Osteoblast (primary cell): ENCODE measurements at regions not wholly inside any gene's neighbourhood (a gene's known extent, or its start where the extent isn't known, plus 50 kb on each side); places are given as distances from the start of the nearest gene placed in this dataset.
"Not testable (repeated sequence)": the region's sequence is repeated elsewhere in the genome, so short reads cannot be mapped to it uniquely, and the experiment has no call there.

Experiments
- DNase-seq: peaks from one replicate; pipeline ENCODE4 v3.0.0; 2011; ENCODE audit warnings: low spot score, mixed read lengths; ENCODE audit not compliant: insufficient read length; ENCODE audit errors: missing footprints
- H2AFZ ChIP-seq: 2 replicates; pipeline ENCODE4 v1.6.0; 2011; ENCODE audit warnings: mild to moderate bottlenecking, low read length
- H3K27ac ChIP-seq: 2 replicates; pipeline ENCODE4 v1.5.1; 2011; ENCODE audit warnings: mild to moderate bottlenecking, low read depth, low read length, moderate library complexity
- H3K27me3 ChIP-seq: 2 replicates; pipeline ENCODE4 v1.6.0; 2012; ENCODE audit warnings: mild to moderate bottlenecking, control low read depth, inconsistent platforms, low read length, moderate library complexity; ENCODE audit not compliant: insufficient read depth
- H3K36me3 ChIP-seq: 2 replicates; pipeline ENCODE4 v1.5.1; 2011; ENCODE audit warnings: mild to moderate bottlenecking, low read length, control low read depth, moderate library complexity; ENCODE audit not compliant: insufficient read depth
- H3K4me1 ChIP-seq: 2 replicates; pipeline ENCODE4 v1.5.1; 2011; ENCODE audit warnings: mild to moderate bottlenecking, low read length, control low read depth, moderate library complexity; ENCODE audit not compliant: insufficient read depth
- H3K4me2 ChIP-seq: 2 replicates; pipeline ENCODE4 v1.6.0; 2011; ENCODE audit warnings: mild to moderate bottlenecking, low read length; ENCODE audit not compliant: insufficient read depth
- H3K4me3 ChIP-seq: fragments of 200-600 bp; sonication (generic); 3 replicates; pipeline ENCODE4 v1.5.1; 2012; ENCODE audit warnings: mild to moderate bottlenecking, low read length, inconsistent platforms; ENCODE audit not compliant: insufficient read depth
- H3K79me2 ChIP-seq: 2 replicates; pipeline ENCODE4 v1.6.0; 2012; ENCODE audit warnings: mild to moderate bottlenecking, low read length, control low read depth, inconsistent platforms; ENCODE audit not compliant: insufficient read depth
- H3K9me3 ChIP-seq: 2 replicates; pipeline ENCODE4 v1.5.1; 2011; ENCODE audit warnings: low read depth, low read length, control low read depth
- H4K20me1 ChIP-seq: 2 replicates; pipeline ENCODE4 v1.6.0; 2012; ENCODE audit warnings: mild to moderate bottlenecking, low read length, control low read depth; ENCODE audit not compliant: insufficient read depth
- CTCF ChIP-seq: IDR thresholded peaks from 2 replicates; pipeline ENCODE4 v1.5.1; 2011; ENCODE audit warnings: mild to moderate bottlenecking, low read depth, low read length, moderate library complexity; ENCODE audit errors: extremely low read depth

GRCh38 chr3:20646425-20646824, 460.4 kb upstream of the SGO1 start:
- H3K36me3 ChIP-seq: no peaks in the 10 kb centered on the region
- DNase-seq: no peak
- no peak overlapping the region for H3K27ac ChIP-seq
- H4K20me1 ChIP-seq: no peaks in the 10 kb centered on the region
- no peaks in the 10 kb centered on the region for H3K79me2 ChIP-seq
- no peak for TF ChIP-seq CTCF
- no peak overlapping the region for H2AFZ ChIP-seq
- no peak overlapping the region for H3K4me2 ChIP-seq
- H3K27me3 ChIP-seq: no peaks in the 10 kb centered on the region
- H3K4me1 ChIP-seq: peaks cover 7% of the 10 kb centered on the region
- no peak overlapping the region for H3K4me3 ChIP-seq
- no peaks in the 10 kb centered on the region for H3K9me3 ChIP-seq

GRCh38 chr3:20645340-20645739, 459.3 kb upstream of the SGO1 start:
- no peak overlapping the region for H3K27ac ChIP-seq
- H3K4me1 ChIP-seq: peaks cover 7% of the 10 kb centered on the region
- H3K9me3 ChIP-seq: no peaks in the 10 kb centered on the region
- no peaks in the 10 kb centered on the region for H3K27me3 ChIP-seq
- DNase-seq: no peak
- H3K36me3 ChIP-seq: no peaks in the 10 kb centered on the region
- H4K20me1 ChIP-seq: no peaks in the 10 kb centered on the region
- H2AFZ ChIP-seq: no peak overlapping the region
- no peak for TF ChIP-seq CTCF
- no peak overlapping the region for H3K4me3 ChIP-seq
- H3K4me2 ChIP-seq: no peak overlapping the region
- no peaks in the 10 kb centered on the region for H3K79me2 ChIP-seq

GRCh38 chr3:20637729-20638128, 451.7 kb upstream of the SGO1 start:
- no peak overlapping the region for H3K4me2 ChIP-seq
- no peak for TF ChIP-seq CTCF
- no peaks in the 10 kb centered on the region for H3K27me3 ChIP-seq
- H3K79me2 ChIP-seq: no peaks in the 10 kb centered on the region
- no peaks in the 10 kb centered on the region for H3K4me1 ChIP-seq
- no peaks in the 10 kb centered on the region for H3K36me3 ChIP-seq
- DNase-seq: no peak
- no peaks in the 10 kb centered on the region for H4K20me1 ChIP-seq
- H3K27ac ChIP-seq: no peak overlapping the region
- H2AFZ ChIP-seq: no peak overlapping the region
- no peaks in the 10 kb centered on the region for H3K9me3 ChIP-seq
- no peak overlapping the region for H3K4me3 ChIP-seq

- peak overlapping the region; percentile 2 for H3K4me2 ChIP-seq
- H4K20me1 ChIP-seq: no peaks in the 10 kb centered on the region
- no peak overlapping the region for H3K4me3 ChIP-seq
- no peaks in the 10 kb centered on the region for H3K9me3 ChIP-seq
- DNase-seq: peak; percentile 48
- H3K27me3 ChIP-seq: no peaks in the 10 kb centered on the region
- H3K27ac ChIP-seq: no peak overlapping the region
- no peaks in the 10 kb centered on the region for H3K4me1 ChIP-seq
- no peaks in the 10 kb centered on the region for H3K36me3 ChIP-seq
- no peaks in the 10 kb centered on the region for H3K79me2 ChIP-seq
- TF ChIP-seq CTCF: peak; percentile 6
- no peak overlapping the region for H2AFZ ChIP-seq
Observed at GRCh38 chr3:20622304-20622703, 436.3 kb upstream of the SGO1 start.

- not testable (repeated sequence) for H3K79me2 ChIP-seq, H3K27ac ChIP-seq, H4K20me1 ChIP-seq, H2AFZ ChIP-seq, H3K9me3 ChIP-seq, H3K36me3 ChIP-seq, H3K4me1 ChIP-seq, H3K4me3 ChIP-seq, DNase-seq, H3K27me3 ChIP-seq, H3K4me2 ChIP-seq
Observed at GRCh38 chr3:20618621-20619020, 432.6 kb upstream of the SGO1 start.

GRCh38 chr3:20618181-20618580, 432.2 kb upstream of the SGO1 start:
- not testable (repeated sequence) for H3K79me2 ChIP-seq, H3K4me1 ChIP-seq, DNase-seq, H4K20me1 ChIP-seq, H3K36me3 ChIP-seq, H2AFZ ChIP-seq, H3K4me3 ChIP-seq, H3K9me3 ChIP-seq, H3K27me3 ChIP-seq, H3K4me2 ChIP-seq, H3K27ac ChIP-seq
